ENCODE measurements at regions not wholly inside any gene's neighbourhood (a gene's known extent, or its start where the extent isn't known, plus 50 kb on each side); places are given as distances from the start of the nearest gene placed in this dataset.
"Not testable (repeated sequence)": the region's sequence is repeated elsewhere in the genome, so short reads cannot be mapped to it uniquely, and the experiment has no call there.

DNA sequence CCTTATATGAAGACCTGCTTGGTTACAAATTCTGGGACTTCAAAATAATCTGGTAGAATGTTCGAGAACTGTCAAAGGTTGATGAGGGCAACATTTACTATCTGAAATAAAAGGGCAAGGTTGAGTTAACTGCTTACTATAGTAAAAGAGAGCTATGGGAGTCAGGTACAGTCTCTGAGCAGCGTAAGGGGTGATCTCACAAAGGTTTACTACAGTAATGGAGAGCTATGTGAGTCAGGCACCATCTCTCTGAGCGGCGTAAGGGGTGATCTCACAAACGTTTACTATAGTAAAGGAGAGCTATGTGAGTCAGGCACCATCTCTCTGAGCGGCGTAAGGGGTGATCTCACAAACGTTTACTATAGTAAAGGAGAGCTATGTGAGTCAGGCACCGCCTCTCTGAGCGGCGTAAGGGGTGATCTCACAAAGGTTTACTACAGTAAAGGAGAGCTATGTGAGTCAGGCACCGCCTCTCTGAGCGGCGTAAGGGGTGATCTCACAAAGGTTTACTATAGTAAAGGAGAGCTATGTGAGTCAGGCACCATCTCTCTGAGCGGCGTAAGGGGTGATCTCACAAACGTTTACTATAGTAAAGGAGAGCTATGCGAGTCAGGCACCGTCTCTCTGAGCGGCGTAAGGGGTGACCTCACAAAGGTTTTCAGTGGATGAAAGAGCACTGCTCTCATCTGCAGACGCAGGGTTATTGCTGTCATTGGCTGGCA is 439.6 kb upstream of the B3GAT1 start:
- POLR2A ChIA-PET; H3K79me2 ChIP-seq (ENCODE audit: insufficient read depth, low read length); H3K9me3 ChIP-seq (ENCODE audit: control insufficient read depth in 1 of 2, insufficient read depth in 1 of 2, low read depth in 1 of 2, low read length in 2 of 2); CTCF ChIA-PET; H4K20me1 ChIP-seq (ENCODE audit: insufficient read depth); H3K27me3 ChIP-seq (ENCODE audit: insufficient read depth, low read length); intact Hi-C loops (cut with micrococcal nuclease); H3K9me2 ChIP-seq (ENCODE audit: insufficient read depth); H3K36me3 ChIP-seq (ENCODE audit: control insufficient read depth in 1 of 2, insufficient read depth in 2 of 2, low read length in 2 of 2); RAD21 ChIA-PET (ENCODE audit: low non-redundant PET in 1 of 2, low total read pairs in 2 of 2, uncharacterized antibody in 2 of 2, unreplicated experiment in 2 of 2): not testable (repeated sequence)
- Histone ChIP-seq H3K4me1 (ENCODE audit: control insufficient read depth in 1 of 2, insufficient read depth in 2 of 2, low read length in 2 of 2) (peaks cover 4 to 16% of the 10 kb centered on the region in 2 experiments; a peak in 3 of 4 replicates), H3K27ac (ENCODE audit: low read depth, low read length) (peak overlapping the region; percentile 50), H2AFZ (ENCODE audit: low read depth, low read length, poor library complexity, severe bottlenecking) (peak overlapping the region; percentile 63), H3K4me2 (ENCODE audit: low read length) (peak overlapping the region; percentile 84), H3K4me3 (replicated peaks in 1 of 2; ENCODE audit: low read depth in 1 of 2, low read length in 2 of 2) (peak overlapping the region; percentile 43 to 44), H3K9ac (ENCODE audit: low read length) (peak overlapping the region; percentile 47)
- TF ChIP-seq FOSL1 (IDR thresholded peaks at IDR 0.05; ENCODE audit: low read depth): peak; percentile 23; the same call in 1 of the 2 replicates
- peak; percentile 98 for DNase-seq (ENCODE audit: low read depth, low spot score)
- TSS peak; percentile 99 for BruUV-seq (replicated peaks)
- ATAC-seq: peak; percentile 68

- Histone ChIP-seq H3K36me3 (ENCODE audit: control insufficient read depth in 1 of 2, insufficient read depth in 2 of 2, low read length in 2 of 2) (no peaks in the 10 kb centered on the region), H3K9me3 (ENCODE audit: control insufficient read depth in 1 of 2, insufficient read depth in 1 of 2, low read depth in 1 of 2, low read length in 2 of 2) (no peaks in the 10 kb centered on the region), H3K4me3 (replicated peaks in 1 of 2; ENCODE audit: low read depth in 1 of 2, low read length in 2 of 2) (no peak overlapping the region), H3K27me3 (ENCODE audit: insufficient read depth, low read length) (peaks cover 3% of the 10 kb centered on the region; the same call in 1 of the 2 replicates), H3K9ac (ENCODE audit: low read length) (no peak overlapping the region), H3K27ac (ENCODE audit: low read depth, low read length) (no peak overlapping the region), H3K4me1 (ENCODE audit: control insufficient read depth in 1 of 2, insufficient read depth in 2 of 2, low read length in 2 of 2) (peaks cover 4 to 16% of the 10 kb centered on the region in 2 experiments; a peak in 3 of 4 replicates), H2AFZ (ENCODE audit: low read depth, low read length, poor library complexity, severe bottlenecking) (no peak overlapping the region), H3K79me2 (ENCODE audit: insufficient read depth, low read length) (no peaks in the 10 kb centered on the region), H4K20me1 (ENCODE audit: insufficient read depth) (no peaks in the 10 kb centered on the region), H3K4me2 (ENCODE audit: low read length) (no peak overlapping the region), H3K9me2 (ENCODE audit: insufficient read depth) (no peaks in the 10 kb centered on the region)
- BruUV-seq (replicated peaks): no TSS peak
- CTCF ChIA-PET: interaction anchor here (1.1 kb wide), 1 partner anchor 11 kb away, joined by 6 read pairs; no protein-coding TSS in a partner anchor
- RAD21 ChIA-PET (ENCODE audit: low non-redundant PET in 1 of 2, low total read pairs in 2 of 2, uncharacterized antibody in 2 of 2, unreplicated experiment in 2 of 2): no interaction called here
- TF ChIP-seq, protein P1, sequence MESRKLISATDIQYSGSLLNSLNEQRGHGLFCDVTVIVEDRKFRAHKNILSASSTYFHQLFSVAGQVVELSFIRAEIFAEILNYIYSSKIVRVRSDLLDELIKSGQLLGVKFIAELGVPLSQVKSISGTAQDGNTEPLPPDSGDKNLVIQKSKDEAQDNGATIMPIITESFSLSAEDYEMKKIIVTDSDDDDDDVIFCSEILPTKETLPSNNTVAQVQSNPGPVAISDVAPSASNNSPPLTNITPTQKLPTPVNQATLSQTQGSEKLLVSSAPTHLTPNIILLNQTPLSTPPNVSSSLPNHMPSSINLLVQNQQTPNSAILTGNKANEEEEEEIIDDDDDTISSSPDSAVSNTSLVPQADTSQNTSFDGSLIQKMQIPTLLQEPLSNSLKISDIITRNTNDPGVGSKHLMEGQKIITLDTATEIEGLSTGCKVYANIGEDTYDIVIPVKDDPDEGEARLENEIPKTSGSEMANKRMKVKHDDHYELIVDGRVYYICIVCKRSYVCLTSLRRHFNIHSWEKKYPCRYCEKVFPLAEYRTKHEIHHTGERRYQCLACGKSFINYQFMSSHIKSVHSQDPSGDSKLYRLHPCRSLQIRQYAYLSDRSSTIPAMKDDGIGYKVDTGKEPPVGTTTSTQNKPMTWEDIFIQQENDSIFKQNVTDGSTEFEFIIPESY (IDR thresholded peaks at IDR 0.05; ENCODE audit: extremely low read depth, insufficient replicate concordance, low read length): no peak
- no peak for DNase-seq (ENCODE audit: low read depth, low spot score)
- intact Hi-C loops (cut with micrococcal nuclease): no loop called here
- no peak for ATAC-seq
- POLR2A ChIA-PET: no interaction called here
Observed at GRCh38 chr11:134850566-134850965, 438.5 kb upstream of the B3GAT1 start.

Data from HCT116 (cell line).